Stimulated activated CD8-positive, alpha-beta memory T cell treated with anti-CD3 and anti-CD28 coated beads, Interleukin-12 subunit alpha, Interleukin-12 subunit beta, amount 100 ng/mL, for 24 hours (primary cell): ENCODE measurements at regions not wholly inside any gene's neighbourhood (a gene's known extent, or its start where the extent isn't known, plus 50 kb on each side); places are given as distances from the start of the nearest gene placed in this dataset.

Source experiments
- DNase-seq: peaks from one replicate; pipeline ENCODE4 v3.0.0-alpha.2; 2020; ENCODE audit errors: extremely low read depth

DNA sequence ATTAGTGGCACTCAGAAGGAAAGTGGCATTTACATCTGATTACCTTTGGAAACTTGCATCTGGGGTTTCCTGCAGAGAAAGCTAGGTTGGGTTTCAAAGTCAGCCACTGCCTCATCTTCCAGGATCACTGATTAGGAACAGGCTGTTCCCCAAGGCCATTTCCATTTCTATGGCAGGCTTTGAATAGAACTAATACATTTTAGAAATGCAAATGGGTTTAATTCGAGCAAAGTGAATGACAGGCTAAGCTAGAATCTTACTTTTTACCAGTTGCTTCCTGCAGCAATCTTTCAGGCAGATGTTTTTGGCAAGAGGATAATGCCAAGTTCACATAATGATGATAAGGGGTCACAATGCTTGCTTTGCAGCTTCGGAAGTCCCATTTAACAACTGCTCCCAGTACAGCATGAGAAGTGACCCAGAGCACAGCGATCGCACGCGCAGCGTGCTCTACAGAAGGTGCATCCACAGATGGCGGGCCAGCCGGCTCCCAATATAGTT, 336.7 kb downstream of the LPIN1 start:
- no peak for DNase-seq

DNA sequence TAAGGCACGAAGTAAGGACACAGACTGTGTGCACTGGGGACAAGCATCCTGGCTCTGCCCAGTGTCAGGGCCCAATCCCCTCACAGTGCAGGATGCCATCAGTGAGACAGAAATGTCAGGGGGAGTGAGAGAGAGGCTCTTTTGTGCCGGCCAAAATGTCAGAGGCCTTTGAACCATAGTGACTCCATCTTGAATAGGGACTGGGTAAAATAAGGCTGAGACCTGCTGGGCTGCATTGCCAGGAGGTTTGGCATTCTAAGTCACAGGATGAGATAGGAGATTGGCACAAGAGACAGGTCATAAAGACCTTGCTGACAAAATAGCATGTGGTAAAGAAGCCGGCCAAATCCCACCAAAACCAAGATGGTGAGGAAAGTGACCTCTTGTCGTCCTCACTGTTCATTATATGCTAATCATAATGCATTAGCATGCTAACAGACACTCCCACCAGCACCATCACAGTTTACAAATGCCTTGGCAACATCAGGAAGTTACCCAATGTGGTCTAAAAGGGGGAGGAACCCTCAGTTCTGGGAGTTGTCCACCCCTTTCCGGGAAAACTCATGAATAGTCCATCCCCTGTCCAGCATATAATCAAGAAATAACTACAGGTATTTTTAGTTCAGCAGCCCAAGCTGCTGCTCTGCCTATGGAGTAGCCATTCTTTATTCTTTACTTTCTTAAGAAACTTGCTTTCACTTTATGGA, 337.4 kb downstream of the LPIN1 start:
- DNase-seq: no peak

DNA sequence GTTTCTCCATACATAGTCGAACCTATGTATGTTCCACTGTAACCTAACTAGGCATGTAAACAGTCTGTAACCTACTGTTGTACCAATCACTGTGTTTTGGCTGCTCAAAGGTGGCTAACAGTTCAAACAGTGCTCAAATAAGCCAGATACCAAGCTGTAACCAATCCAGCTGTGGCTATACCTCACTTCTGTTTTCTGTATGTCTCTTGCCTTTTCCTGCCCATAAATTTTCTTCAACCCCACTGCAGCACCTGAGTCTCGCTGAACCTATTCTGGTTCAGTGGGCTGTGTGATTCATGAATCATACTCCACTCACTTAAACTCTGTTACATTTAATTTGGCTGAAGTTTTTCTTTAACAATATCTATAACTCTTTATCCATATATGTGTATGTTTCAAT, 340.7 kb downstream of the LPIN1 start:
- no peak for DNase-seq

DNA sequence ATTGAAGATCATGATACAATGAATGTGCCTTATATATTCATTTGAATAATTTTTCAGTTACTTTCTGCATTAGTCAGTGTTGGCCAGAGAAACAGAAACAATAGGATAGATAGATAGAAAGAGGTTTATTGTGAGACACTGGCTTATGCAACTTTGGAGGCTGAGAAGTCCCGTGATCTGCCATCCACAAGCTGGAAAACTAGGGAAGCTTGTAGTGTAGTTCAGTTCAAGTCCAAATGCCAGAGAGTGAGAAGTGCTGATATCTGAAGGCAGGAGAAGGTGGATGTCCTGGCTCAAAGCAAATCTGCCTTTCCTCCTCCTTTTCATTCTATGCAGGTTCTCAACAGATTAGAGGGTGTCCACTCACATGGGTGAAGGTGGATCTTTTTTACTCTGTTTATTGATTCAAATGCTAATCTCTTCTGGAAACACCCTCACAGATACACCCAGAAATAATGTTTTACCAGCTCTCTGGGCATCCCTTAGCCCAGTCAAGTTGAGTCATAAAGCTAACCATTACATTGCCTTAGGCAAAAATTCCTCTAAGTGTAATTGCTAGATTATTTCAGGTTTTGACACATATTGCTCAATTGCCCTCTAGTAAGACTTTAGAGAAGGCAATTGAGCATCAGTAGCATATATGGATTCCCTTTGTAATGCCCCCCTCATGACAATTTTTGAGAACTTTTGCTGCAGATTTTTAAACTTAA, 341.4 kb downstream of the LPIN1 start:
- no peak for DNase-seq

DNA sequence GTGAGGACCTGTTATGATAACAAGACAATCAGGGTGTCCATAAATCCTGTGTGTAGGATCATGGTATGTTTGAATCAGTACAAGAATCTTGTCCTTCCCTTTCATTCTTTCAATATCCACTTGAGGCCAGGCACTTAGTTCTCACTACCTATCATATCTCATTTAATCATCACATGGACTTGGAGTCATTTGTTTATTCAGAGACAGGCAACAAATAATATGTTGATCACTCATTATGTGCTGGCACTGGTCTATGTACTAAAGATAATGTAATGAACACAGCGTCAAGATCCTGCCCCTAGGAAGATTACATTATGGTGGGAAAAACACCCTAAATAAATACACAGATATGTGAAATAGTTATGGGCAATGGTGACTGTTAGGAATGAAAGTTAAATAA, 342.6 kb downstream of the LPIN1 start:
- DNase-seq: no peak

DNA sequence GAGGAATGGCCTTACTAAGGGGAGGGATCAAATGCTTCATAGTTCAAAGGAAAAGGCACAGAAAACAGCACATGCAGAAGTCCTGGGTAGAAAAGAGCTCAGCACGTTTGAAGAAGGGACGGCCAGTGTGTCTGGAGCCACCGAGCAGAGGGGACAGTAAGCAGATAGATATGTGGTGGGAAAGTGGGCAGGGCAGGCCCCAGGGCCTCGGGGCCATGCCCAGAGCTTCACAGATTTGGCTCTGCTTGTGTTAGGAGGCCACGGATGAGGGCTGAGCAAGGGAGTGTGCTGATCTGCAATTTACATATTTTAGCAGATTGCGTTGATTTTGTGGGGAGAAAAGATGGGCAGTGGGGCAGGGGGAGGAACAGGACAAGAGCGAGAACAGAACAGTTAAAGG, 343.1 kb downstream of the LPIN1 start:
- DNase-seq: no peak

DNA sequence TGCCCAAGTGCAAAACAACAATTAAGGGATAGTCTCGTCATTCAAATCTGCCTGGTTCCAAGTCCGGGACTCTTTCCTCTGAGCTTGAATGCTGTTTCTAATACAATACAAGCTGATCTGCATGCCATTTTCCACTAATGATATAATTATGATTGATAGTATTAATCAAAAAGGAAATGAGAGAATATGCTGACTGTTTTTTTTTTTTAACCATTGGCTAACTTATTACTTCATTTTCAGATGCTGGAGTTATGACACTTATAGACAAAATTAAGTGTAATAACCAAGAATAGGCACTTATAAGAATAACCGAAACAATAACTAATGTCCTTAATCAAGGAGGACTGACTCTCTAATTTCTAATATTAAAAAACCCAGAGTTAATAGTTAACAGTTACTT, 343.6 kb downstream of the LPIN1 start:
- no peak for DNase-seq

DNA sequence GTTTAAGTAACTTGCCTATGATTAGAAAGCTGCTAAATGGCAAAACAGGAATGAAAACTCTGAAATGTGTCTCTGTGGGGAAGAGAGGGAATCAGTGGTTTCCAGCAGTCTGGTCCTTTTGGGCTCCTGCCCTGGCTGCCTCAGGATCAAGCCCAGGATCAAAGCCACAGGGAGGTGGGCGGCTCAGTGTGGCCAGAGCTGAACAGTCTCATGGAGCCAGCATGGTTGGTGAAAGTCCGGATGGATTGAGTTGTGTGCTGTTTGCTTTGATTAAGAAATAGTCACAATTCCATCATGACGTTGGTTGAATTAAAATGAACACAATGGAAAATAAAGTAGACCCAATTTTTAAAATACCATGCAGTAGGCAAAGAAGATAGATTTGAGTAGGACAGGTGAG, 344.2 kb downstream of the LPIN1 start:
- DNase-seq: no peak

DNA sequence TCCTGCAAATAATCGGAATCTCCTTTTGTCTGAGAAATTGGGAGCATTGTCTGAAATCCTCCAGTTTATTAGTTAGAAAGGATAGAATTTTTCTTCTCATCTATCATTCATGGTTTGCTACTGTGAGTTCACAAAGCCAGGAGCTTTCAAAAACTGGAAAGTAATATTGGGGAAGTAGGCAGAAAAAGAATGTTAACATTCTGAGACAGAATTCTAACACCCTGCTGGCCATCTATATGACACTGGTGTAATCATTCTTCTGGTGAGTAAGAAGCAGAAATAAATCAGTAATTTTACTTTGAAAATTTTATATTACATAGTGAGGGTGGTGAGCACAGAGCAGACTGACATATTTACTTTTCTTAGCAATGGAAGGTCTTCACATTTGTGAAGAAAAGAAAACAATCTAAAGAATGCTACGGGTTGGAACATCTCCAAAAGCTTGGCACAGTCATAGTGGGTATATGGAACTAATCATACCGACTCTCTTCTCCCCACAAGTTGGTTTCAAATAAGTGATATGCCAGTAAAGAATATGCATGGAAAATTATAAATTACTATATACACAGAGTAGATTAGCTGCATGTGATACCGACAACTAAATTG, 344.9 kb downstream of the LPIN1 start:
- DNase-seq: no peak

DNA sequence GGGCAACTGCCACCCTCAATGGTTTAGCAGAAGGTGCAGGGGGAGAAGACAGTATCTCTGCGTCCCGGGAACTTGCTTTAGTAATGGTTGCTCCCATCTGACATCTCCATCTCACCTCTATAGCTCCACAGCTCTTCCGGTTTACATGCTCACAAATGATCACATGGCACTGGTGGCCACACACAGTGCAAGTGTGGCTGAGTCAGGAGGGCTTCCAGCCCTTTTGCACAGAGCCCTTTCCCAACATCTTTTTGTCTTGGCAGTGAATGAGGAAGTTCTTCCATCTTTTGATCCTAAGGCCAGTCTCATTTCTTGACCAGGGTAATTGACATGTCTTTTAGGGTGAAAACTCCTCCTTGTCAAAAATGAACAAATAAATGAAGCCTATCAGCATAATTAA, 347.7 kb downstream of the LPIN1 start:
- no peak for DNase-seq

DNA sequence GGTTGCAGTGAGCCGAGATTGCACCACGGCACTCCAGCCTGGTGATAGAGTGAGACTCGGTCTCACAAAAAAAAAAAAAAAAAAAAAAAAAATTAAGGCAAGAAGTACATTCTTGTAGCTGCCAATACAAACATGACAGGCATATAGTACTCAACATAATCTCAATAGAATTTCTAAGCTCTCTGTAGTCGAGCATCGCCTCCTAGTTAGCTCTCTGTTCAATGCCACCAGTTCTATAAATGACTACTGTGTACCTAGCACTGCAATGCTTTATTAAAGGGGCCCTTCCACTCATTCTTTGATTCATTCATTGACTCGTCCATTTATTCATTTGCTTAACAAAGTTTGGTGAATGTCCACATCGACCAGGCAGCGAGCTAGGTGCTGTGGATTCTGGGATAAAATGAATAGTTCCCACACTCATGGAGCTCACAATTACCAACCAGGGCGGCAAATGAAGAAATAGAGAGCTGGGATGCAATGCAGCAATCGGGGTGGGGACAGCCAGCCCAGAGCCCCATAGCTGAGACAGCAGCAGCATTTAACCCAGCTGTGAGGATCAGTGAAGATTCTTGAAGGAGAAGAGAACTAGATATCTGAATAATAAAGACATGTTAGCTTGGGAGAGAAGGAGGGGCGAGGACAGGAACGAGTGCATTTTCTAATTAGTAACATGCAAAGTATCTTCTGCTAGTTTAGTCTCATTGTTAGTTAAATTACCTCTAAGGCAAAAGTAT, 349.8 kb downstream of the LPIN1 start:
- DNase-seq: no peak

DNA sequence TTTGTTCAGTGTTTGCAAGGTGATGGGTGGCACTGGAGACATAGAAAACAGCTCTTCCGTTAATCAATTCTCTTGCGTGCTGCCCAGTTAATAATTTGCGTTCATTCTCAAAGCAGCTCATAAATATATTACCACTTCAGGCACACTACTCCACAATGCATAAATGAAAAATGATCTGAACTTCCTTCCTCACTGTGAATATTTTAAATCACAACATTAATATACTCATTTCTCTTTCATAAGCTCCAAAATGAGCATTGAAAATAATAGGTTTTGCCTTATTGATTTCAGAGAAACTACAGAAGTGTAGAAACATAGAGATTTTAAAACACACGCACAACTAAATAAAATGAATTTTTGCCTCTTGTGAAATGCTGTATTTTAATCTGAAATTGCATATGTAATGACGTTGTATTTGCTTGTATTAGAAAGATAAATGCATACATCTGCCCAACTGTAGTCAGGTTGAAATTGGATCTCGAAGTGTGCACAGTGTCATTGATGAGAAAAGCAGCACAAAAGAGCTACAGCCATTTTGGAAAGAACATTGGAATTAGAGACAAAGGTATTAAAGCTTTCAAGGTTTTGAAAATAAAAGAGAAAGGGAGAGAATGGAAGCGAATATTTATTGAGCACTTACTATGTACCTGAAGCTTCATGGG, 350.5 kb downstream of the LPIN1 start:
- no peak for DNase-seq

DNA sequence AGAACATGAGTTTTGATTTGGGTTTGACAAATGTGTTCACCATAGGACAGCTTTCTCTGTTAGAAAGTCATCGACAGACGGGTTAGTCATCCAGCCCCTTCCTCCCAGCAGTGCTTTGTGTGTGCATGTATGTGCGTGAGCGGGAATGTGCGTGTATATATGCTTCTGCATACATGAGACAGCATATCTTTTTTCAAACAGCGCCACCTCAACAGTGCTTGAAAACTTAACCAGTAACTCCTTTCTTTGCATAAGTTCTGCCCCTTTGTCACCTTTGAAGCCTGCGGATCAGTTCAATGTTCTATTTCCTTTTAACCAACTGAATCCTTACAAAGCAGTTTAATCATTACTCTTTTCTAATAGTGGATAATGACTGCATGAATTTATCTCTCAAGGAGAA, 351.4 kb downstream of the LPIN1 start:
- DNase-seq: no peak

DNA sequence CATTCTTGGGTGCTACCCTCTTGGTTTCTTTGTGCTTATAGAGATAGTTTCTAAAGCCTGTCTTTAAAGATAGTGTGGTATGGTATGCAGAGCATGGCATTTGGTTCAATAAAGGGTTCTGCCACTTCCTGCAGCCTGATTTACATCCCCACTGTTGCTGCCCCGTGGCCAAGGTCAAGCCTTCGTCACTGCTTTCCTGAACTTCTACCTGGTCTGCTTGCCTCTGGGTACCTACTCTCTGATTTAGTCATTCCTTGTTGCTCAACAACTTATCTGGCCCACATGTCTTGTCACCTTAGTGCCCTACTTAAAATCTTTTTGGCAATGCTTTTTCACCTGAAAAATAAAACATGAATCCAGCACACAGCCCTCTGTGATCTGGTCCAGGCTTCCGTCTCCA, 352.9 kb downstream of the LPIN1 start:
- DNase-seq: no peak

DNA sequence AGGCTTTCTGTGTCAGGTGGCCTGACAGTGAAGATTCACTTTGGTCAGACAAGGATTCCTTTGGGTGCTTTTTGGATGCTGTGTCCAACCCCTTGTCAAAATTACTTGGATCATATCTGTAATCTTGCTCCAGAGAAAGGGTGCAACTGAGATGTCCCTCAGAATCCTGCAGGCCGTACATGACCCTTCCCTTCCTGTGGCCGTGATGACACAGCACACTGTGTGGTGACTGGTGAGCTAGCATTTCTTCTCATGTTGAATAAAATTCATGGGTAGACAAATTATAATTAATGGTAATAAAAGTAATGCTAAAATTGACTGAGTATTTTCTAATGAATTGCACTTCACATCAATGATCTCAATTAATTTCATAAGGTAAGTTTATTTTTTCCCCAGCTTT, 356.2 kb downstream of the LPIN1 start:
- no peak for DNase-seq

DNA sequence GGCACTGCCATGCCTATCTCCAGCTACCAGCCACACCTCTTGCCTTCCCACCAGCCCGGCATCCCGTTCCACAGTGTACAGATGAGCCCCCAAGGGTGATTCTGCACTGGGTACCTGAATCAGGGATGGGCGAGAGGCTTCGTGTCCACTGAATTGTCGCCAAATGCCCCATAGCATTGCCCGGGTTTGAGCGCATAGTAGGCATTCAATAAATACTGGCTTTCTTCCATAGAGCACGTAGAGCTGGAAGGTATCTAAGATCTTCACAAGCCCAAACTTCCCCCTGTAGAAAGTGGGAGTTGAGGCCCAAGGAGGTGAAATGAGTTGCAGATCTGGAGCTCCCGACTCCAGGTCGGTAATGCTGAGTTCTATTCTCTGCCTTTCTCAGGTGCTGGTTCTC, 358.7 kb downstream of the LPIN1 start:
- DNase-seq: no peak

DNA sequence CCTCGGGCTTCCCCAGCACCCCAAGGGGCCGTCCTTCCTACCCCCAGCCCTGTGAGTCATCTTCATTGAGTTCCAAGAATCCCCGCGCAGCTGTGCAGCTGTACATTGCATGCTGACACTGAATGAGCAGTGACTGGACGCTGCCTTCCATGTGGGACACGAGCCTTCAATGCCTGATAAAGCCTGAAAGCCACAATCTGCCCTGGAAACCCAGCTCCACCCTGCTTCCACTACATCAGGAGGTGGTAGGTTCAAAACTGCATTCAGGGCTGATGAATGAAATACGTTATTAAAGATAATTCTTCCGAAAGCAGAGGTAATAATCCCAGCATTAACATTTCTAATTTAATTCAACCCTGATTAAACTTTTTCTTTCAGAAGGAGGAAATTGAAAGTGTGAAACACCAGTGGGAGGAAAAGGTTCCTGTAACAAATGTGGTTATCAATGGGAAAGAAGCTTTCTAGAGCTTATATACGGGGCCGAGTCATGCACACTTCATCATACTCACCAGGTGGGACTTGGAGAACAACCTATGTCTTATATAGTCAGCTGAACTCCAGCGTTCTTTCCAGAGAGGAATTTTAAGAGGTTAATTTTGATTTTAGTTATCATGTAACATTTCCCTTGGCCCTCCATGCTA, 360.1 kb downstream of the LPIN1 start:
- DNase-seq: peak; percentile 1

DNA sequence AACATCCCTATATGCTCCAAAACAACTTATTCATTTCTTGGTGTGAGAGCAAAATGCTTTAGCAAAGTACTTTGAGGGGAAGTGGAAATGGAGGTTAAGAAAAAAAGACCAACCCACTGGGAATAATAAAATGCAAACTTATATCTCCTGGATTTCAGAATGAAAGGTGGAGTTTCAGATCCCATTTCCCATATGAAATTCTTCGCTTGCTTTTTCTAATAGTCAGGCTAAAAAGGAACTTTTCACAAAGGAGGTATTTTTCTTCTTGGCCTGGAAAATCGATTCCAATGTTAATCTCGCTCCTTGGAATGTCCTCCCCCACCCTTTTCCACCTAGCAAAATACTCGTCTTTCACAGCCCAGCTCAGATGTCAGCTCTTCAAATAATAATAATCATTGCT, 360.9 kb downstream of the LPIN1 start:
- DNase-seq: no peak

DNA sequence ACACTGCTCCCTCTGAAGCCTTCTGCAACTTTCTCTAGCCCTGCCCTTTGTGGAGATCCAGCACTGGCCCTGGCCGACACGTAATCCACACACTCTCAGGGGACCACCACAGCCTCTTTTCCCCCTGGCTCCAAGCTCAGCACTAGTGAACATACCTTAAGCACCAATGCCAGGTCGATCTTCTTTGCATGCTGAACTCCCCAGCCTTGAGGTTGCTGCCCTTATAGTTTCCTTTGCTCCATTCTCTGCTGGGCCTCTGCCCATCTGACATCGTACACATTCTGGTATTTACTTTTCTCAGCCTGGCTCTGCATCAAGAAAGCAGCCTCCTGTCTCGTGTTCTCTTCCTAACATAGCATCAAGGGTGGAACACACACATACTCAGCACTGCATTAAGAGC, 361.5 kb downstream of the LPIN1 start:
- no peak for DNase-seq

DNA sequence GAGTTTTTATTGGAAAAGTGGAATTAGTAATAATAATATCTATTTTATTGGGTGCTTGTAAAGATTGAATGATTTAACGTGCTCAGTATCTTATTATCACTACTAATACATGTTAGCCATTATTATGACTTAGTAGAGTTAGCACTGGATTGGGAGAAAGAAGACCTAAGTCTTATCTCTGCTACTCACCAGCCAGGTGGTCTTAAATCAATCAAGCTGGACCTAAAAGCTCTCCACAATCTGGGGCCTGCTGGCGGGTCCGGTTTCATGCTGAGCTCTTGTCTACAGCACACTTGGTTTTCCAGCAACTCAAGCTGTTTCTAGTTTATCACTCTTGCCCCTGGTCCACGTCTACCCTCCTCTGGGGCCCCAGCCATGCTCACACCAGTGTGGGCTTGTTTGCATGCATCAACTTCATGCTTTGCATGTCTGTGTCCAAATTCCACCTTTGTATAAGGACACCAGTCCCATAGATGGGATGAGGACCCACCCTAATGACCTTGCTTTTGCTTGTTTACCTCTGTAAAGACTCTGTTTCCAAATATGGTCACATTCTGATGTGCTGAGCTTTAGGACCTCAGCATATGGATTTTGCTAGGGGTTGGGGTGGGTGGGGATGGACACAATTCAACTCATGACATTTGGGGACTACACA, 363.1 kb downstream of the LPIN1 start:
- no peak for DNase-seq

DNA sequence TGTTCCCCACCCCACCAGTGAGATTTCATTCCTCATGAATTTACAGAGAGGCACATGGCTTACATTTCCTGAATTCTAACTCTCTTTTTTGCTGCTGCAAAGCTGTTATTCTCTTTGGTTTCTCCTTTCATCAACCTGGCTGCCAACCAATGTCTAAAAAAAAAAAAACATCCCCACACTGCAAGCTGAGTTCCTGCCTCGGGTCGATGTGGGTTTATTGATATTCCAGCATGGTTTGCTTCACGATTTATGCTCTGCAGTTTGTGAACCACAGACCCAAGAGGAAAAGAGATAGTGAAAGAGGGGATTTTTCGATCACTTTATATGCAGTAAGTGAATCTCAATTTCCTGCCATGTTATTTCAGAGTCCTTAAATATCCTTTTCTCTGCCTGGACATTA, 363.6 kb downstream of the LPIN1 start:
- no peak for DNase-seq
